Breast epithelium (tissue), 4 donors: ENCODE measurements at regions not wholly inside any gene's neighbourhood (a gene's known extent, or its start where the extent isn't known, plus 50 kb on each side); places are given as distances from the start of the nearest gene placed in this dataset.

Experiments used
- DNase-seq, 2 donors: peaks; one replicate each; pipeline ENCODE4 v3.0.0-alpha.2; 2019; ENCODE audit warnings: low spot score in 2 of 2
- H3K27ac ChIP-seq, 2 donors: fragments of 200-600 bp; sonication (generic) in 1 of 2; one replicate each; pipeline ENCODE4 v1.5.1; 2016 to 2019; ENCODE audit warnings: mild to moderate bottlenecking in 1 of 2
- H3K27me3 ChIP-seq, 2 donors: fragments of 200-600 bp; sonication (generic) in 1 of 2; one replicate each; pipeline versions ENCODE4 v1.5.1 to v1.6.0; 2017 to 2019; ENCODE audit warnings: control low read depth in 1 of 2, mild to moderate bottlenecking in 1 of 2
- H3K36me3 ChIP-seq: fragments of 200-600 bp; one replicate; pipeline ENCODE4 v1.5.1; 2019
- H3K4me1 ChIP-seq, 2 donors: fragments of 200-600 bp; sonication (generic); one replicate each; pipeline ENCODE4 v1.5.1; 2016 to 2019; ENCODE audit warnings: control low read depth in 1 of 2
- H3K4me3 ChIP-seq, 3 donors: fragments of 200-600 bp; sonication (generic); 1 replicate in 2 of 3; 2 replicates in 1 of 3; pipeline ENCODE4 v1.5.1; 2016 to 2019; ENCODE audit warnings: mild to moderate bottlenecking in 3 of 3, moderate library complexity in 2 of 3
- H3K9me3 ChIP-seq, 2 donors: fragments of 200-600 bp; sonication (generic) in 1 of 2; one replicate each; pipeline ENCODE4 v1.5.1; 2016 to 2019; ENCODE audit warnings: control low read depth in 1 of 2
- POLR2A ChIP-seq: fragments of 450-650 bp; IDR thresholded peaks from one replicate; pipeline ENCODE4 v1.6.1; 2016; ENCODE audit warnings: antibody characterized with exemption, mild to moderate bottlenecking, moderate library complexity
- POLR2AphosphoS5 ChIP-seq, 3 donors: sonication (generic); formaldehyde crosslinking; IDR thresholded peaks; one replicate each; pipeline ENCODE4 v1.6.1; 2017; ENCODE audit warnings: antibody characterized with exemption in 3 of 3
- intact Hi-C: fragments of 100-400 bp; cut with DNase I; formaldehyde crosslinking; loops from one replicate; pipeline ENCODE4 v1.15.1; 2023; ENCODE audit warnings: low total_unique reads
- TF ChIP-seq, protein P1 (sequence below), 3 donors: fragments of 450-650 bp; IDR thresholded peaks; one replicate each; pipeline ENCODE4 v1.5.1; 2016 to 2017; ENCODE audit warnings: antibody characterized with exemption in 3 of 3, mild to moderate bottlenecking in 3 of 3, moderate library complexity in 3 of 3

DNA sequence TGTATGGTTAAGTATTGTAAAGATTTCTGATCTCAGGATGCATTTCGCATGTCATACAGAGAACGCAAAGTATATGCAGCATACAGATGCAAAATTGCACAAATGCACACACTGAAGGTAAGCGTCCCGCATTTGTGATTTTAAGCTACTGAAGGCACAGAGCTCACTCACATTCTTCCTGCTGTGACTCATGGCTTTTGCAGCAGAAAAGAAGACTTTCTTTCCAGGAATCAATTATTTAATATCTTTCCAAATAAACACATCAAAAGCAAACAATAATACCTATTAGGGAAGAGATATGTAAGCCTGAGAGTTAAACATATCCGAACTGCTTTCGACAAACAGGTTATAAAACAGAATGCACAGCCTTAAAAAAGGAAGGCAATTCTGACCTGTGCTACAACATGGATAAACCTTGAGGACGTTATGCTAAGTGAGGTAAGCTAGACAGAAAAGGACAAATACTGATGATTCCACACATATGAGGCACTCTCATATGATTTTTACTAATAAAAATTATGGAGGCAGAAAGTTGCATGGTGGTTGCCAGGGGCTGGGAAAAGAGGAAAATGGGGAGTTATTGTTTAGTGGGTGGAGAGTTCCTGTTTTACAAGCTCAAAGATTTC lies 109.0 kb downstream of the TFAP2A start:
- H3K36me3 ChIP-seq = no peaks in the 10 kb centered on the region
- no peak for DNase-seq
- H3K27ac ChIP-seq = no peak overlapping the region
- H3K9me3 ChIP-seq = no peaks in the 10 kb centered on the region
- no peak overlapping the region for H3K4me3 ChIP-seq
- intact Hi-C loops = no loop called here
- H3K4me1 ChIP-seq = no peaks in the 10 kb centered on the region
- TF ChIP-seq, protein P1, sequence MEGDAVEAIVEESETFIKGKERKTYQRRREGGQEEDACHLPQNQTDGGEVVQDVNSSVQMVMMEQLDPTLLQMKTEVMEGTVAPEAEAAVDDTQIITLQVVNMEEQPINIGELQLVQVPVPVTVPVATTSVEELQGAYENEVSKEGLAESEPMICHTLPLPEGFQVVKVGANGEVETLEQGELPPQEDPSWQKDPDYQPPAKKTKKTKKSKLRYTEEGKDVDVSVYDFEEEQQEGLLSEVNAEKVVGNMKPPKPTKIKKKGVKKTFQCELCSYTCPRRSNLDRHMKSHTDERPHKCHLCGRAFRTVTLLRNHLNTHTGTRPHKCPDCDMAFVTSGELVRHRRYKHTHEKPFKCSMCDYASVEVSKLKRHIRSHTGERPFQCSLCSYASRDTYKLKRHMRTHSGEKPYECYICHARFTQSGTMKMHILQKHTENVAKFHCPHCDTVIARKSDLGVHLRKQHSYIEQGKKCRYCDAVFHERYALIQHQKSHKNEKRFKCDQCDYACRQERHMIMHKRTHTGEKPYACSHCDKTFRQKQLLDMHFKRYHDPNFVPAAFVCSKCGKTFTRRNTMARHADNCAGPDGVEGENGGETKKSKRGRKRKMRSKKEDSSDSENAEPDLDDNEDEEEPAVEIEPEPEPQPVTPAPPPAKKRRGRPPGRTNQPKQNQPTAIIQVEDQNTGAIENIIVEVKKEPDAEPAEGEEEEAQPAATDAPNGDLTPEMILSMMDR (IDR thresholded peaks at IDR 0.05) = no peak
- TF ChIP-seq POLR2AphosphoS5 (IDR thresholded peaks at IDR 0.05) = no peak
- no peak for TF ChIP-seq POLR2A
- no peaks in the 10 kb centered on the region for H3K27me3 ChIP-seq

DNA sequence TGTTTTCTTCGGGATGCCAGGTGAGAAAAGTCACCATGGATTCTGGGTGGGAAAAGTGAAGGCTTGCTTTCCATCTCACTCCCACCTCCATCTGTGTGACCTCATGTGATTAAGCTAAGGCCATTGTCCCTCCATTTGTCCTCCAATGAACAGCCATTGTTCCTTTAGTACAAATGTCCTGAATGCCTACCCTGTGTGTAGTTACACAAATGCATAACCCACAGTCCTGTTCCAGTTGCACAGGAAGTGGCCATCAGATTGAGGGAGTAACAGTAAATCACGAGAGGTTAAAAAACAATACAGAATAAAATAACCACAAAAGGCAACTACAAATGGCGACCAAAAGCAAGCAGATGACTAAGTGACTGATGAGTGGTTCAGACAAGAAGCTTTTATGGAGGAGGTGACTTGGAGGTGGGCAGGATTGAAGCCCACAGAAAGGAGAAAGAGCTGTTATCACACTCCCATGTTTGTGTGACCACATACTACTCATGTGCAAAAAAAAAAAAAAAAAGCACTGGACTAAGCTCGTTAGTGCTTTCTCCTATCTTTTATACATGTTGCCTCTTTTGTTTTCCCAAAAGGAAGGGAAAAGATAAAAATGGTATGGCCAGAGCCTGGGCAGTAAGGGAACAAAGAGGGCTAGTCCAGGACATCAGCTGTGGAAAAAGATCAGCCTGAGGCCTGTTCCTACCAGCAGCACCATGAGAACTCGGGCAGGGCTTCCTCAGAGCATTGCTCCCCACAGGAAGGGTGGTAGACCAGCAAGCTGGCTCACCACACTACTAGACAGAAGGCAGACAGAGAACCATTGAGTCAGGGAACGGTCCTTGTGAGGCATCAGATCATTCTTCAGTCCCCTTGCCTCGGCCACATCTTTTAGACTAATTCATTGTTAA lies 111.0 kb downstream of the TFAP2A start:
- H3K36me3 ChIP-seq = no peaks in the 10 kb centered on the region

DNA sequence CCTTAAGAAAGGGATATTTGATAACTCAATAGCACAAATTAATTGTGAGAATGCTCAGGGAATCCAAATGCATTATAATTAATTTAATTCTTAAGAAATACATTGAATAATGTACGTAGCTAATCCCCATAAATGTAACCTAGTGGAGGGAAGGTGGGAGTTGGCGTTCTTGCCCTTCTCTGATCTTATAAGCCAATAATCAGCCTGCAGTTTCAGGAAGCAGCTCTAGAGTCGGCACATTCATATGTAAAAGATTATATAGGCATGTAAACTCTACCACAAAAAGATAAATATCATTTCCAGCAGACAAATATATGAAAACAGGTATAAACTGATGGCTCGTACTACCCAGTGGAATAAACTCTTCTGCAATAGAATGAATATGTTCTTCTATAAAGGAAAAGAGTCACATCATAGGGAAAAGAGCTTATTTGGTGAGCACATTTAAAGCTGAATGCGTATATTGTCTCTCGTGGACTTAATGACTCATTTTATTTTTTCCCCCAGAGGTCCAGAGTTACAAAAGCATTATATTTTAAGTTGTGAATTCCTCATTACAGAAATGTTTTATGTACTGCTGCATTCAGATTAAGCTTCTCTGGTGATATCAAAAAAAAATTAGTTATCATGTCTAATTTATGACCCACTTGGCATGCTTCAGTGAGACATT lies 112.2 kb downstream of the TFAP2A start:
- no peaks in the 10 kb centered on the region for H3K36me3 ChIP-seq
- TF ChIP-seq POLR2AphosphoS5 (IDR thresholded peaks at IDR 0.05) = no peak
- TF ChIP-seq POLR2A = no peak
- TF ChIP-seq, protein P1 (IDR thresholded peaks at IDR 0.05) = no peak
- no peak overlapping the region for H3K27ac ChIP-seq
- no peak for DNase-seq
- no peaks in the 10 kb centered on the region for H3K4me1 ChIP-seq
- no peaks in the 10 kb centered on the region for H3K27me3 ChIP-seq
- intact Hi-C loops = no loop called here
- H3K4me3 ChIP-seq = no peak overlapping the region
- no peaks in the 10 kb centered on the region for H3K9me3 ChIP-seq

More for the DNA sequence above, 111.0 kb downstream of the TFAP2A start:
- Histone ChIP-seq H3K27me3 (no peaks in the 10 kb centered on the region), H3K9me3 (no peaks in the 10 kb centered on the region), H3K27ac (no peak overlapping the region), H3K4me1 (no peaks in the 10 kb centered on the region), H3K4me3 (no peak overlapping the region)
- DNase-seq = no peak
- intact Hi-C loops = no loop called here
- TF ChIP-seq, protein P1 (IDR thresholded peaks at IDR 0.05) = no peak
- no peak for TF ChIP-seq POLR2A
- no peak for TF ChIP-seq POLR2AphosphoS5 (IDR thresholded peaks at IDR 0.05)

DNA sequence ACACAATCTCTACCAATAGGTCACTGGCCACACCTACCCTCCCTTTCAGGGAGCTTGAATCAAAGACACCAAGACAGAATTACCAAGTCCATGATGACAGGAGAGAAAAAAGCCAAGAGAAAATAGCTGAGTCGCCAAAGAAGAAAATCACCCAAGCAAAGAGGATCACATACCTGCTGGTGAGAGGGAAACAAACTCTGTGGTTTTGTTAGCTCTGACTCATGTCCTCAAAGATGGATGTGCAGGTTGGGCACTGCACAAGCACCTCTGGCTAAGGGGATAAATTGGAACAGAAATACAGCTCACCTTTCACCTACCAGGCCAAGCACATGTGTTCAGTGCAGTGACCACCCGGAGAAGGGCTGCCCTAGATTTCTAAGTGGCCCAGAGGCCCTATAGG lies 114.8 kb downstream of the TFAP2A start:
- no peaks in the 10 kb centered on the region for H3K4me1 ChIP-seq
- H3K27me3 ChIP-seq = no peaks in the 10 kb centered on the region
- intact Hi-C loops = no loop called here
- H3K9me3 ChIP-seq = no peaks in the 10 kb centered on the region
- no peaks in the 10 kb centered on the region for H3K36me3 ChIP-seq
- no peak overlapping the region for H3K4me3 ChIP-seq
- TF ChIP-seq, protein P1 (IDR thresholded peaks at IDR 0.05) = no peak
- TF ChIP-seq POLR2A (no peak), POLR2AphosphoS5 (IDR thresholded peaks at IDR 0.05) (no peak)
- H3K27ac ChIP-seq = no peak overlapping the region
- no peak for DNase-seq

DNA sequence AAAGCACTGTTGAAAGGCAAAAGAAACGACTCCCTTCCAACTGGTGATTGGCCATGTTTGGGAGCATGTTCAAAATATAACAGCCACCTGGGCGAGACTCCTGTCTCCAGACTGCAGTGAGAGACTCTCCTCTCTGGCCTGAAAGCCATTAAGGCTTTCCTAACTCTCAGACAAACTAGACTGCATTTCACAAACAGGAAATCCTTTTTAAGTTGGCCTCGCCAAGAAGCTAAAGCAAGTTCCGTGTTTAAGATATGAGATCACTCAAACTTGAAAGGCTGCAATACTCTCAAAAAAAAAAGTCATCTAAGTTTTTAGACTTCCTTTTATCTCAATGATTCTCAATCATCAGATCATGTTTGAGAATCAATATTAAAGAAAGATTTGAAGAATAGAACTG lies 117.0 kb downstream of the TFAP2A start:
- no peak for DNase-seq
- intact Hi-C loops = no loop called here
- Histone ChIP-seq H3K9me3 (no peaks in the 10 kb centered on the region), H3K27me3 (no peaks in the 10 kb centered on the region), H3K36me3 (no peaks in the 10 kb centered on the region), H3K4me3 (no peak overlapping the region), H3K27ac (no peak overlapping the region), H3K4me1 (no peaks in the 10 kb centered on the region)
- TF ChIP-seq POLR2AphosphoS5 (IDR thresholded peaks at IDR 0.05) = no peak
- TF ChIP-seq, protein P1 (IDR thresholded peaks at IDR 0.05) = no peak
- no peak for TF ChIP-seq POLR2A
